Breast epithelium (tissue), 3 donors: ENCODE measurements at regions not wholly inside any gene's neighbourhood (a gene's known extent, or its start where the extent isn't known, plus 50 kb on each side); places are given as distances from the start of the nearest gene placed in this dataset.

Source experiments
- POLR2A ChIP-seq: fragments of 450-650 bp; IDR thresholded peaks from one replicate; pipeline ENCODE4 v1.6.1; 2016; ENCODE audit warnings: antibody characterized with exemption, mild to moderate bottlenecking, moderate library complexity
- POLR2AphosphoS5 ChIP-seq, 3 donors: sonication (generic); formaldehyde crosslinking; IDR thresholded peaks; one replicate each; pipeline ENCODE4 v1.6.1; 2017; ENCODE audit warnings: antibody characterized with exemption in 3 of 3
- TF ChIP-seq, protein P1 (sequence below), 3 donors: fragments of 450-650 bp; IDR thresholded peaks; one replicate each; pipeline ENCODE4 v1.5.1; 2016 to 2017; ENCODE audit warnings: antibody characterized with exemption in 3 of 3, mild to moderate bottlenecking in 3 of 3, moderate library complexity in 3 of 3

DNA sequence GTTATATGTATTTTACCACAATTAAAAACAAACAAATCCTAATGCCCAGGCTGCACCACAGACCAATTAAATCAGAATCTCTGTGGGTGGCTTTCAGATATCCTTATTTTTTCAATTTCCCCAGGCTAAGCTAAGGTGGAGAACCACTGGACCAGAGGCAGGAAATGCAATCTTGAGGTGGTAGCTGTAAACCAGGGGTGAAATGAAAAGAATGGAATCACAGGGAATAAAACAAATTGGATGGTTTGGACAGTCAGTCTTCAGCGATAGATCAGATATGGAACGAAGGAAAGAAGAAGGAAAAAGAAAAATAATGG lies 215.4 kb downstream of the KCNRG start:
- TF ChIP-seq, protein P1, sequence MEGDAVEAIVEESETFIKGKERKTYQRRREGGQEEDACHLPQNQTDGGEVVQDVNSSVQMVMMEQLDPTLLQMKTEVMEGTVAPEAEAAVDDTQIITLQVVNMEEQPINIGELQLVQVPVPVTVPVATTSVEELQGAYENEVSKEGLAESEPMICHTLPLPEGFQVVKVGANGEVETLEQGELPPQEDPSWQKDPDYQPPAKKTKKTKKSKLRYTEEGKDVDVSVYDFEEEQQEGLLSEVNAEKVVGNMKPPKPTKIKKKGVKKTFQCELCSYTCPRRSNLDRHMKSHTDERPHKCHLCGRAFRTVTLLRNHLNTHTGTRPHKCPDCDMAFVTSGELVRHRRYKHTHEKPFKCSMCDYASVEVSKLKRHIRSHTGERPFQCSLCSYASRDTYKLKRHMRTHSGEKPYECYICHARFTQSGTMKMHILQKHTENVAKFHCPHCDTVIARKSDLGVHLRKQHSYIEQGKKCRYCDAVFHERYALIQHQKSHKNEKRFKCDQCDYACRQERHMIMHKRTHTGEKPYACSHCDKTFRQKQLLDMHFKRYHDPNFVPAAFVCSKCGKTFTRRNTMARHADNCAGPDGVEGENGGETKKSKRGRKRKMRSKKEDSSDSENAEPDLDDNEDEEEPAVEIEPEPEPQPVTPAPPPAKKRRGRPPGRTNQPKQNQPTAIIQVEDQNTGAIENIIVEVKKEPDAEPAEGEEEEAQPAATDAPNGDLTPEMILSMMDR (IDR thresholded peaks at IDR 0.05) = no peak
- TF ChIP-seq POLR2AphosphoS5 (IDR thresholded peaks at IDR 0.05) (no peak), POLR2A (no peak)
